ENCODE measurements at regions not wholly inside any gene's neighbourhood (a gene's known extent, or its start where the extent isn't known, plus 50 kb on each side); places are given as distances from the start of the nearest gene placed in this dataset.
"Not testable (repeated sequence)": the region's sequence is repeated elsewhere in the genome, so short reads cannot be mapped to it uniquely, and the experiment has no call there.

- not testable (repeated sequence) for DNase-seq (ENCODE audit: low spot score)
Observed at GRCh38 chr21:9836547-9836946, 684.8 kb upstream of the TPTE start.

GRCh38 chr21:9837001-9837400 lies 684.4 kb upstream of the TPTE start:
- not testable (repeated sequence) for DNase-seq (ENCODE audit: low spot score)

GRCh38 chr21:9837526-9837925 lies 683.9 kb upstream of the TPTE start:
- DNase-seq (ENCODE audit: low spot score): not testable (repeated sequence)

- no peak for DNase-seq (ENCODE audit: low spot score)
Observed at GRCh38 chr21:9837946-9838737, 683.2 kb upstream of the TPTE start.

- no peak for DNase-seq (ENCODE audit: low spot score)
Observed at GRCh38 chr21:9838738-9839642, 682.4 kb upstream of the TPTE start.

- DNase-seq (ENCODE audit: low spot score): not testable (repeated sequence)
Observed at GRCh38 chr21:9844106-9844505, 677.3 kb upstream of the TPTE start.

- not testable (repeated sequence) for DNase-seq (ENCODE audit: low spot score)
Observed at GRCh38 chr21:9847511-9847910, 673.9 kb upstream of the TPTE start.

- not testable (repeated sequence) for DNase-seq (ENCODE audit: low spot score)
Observed at GRCh38 chr21:9851166-9851565, 670.2 kb upstream of the TPTE start.

- not testable (repeated sequence) for DNase-seq (ENCODE audit: low spot score)
Observed at GRCh38 chr21:9851695-9852094, 669.7 kb upstream of the TPTE start.

- not testable (repeated sequence) for DNase-seq (ENCODE audit: low spot score)
Observed at GRCh38 chr21:9857563-9857962, 663.8 kb upstream of the TPTE start.

- not testable (repeated sequence) for DNase-seq (ENCODE audit: low spot score)
Observed at GRCh38 chr21:9859865-9860264, 661.5 kb upstream of the TPTE start.

GRCh38 chr21:9862456-9862855 lies 658.9 kb upstream of the TPTE start:
- DNase-seq (ENCODE audit: low spot score): not testable (repeated sequence)

GRCh38 chr21:9867815-9868214 lies 653.6 kb upstream of the TPTE start:
- not testable (repeated sequence) for DNase-seq (ENCODE audit: low spot score)

- DNase-seq (ENCODE audit: low spot score): not testable (repeated sequence)
Observed at GRCh38 chr21:9873096-9873495, 648.3 kb upstream of the TPTE start.

- DNase-seq (ENCODE audit: low spot score): not testable (repeated sequence)
Observed at GRCh38 chr21:9874136-9874535, 647.2 kb upstream of the TPTE start.

GRCh38 chr21:9881430-9881829 lies 640.0 kb upstream of the TPTE start:
- DNase-seq (ENCODE audit: low spot score): not testable (repeated sequence)

- not testable (repeated sequence) for DNase-seq (ENCODE audit: low spot score)
Observed at GRCh38 chr21:9883047-9883446, 638.3 kb upstream of the TPTE start.

- DNase-seq (ENCODE audit: low spot score): not testable (repeated sequence)
Observed at GRCh38 chr21:9883571-9884282, 637.7 kb upstream of the TPTE start.

- not testable (repeated sequence) for DNase-seq (ENCODE audit: low spot score)
Observed at GRCh38 chr21:9888500-9888899, 632.9 kb upstream of the TPTE start.

- DNase-seq (ENCODE audit: low spot score): not testable (repeated sequence)
Observed at GRCh38 chr21:9903579-9903978, 617.8 kb upstream of the TPTE start.

- not testable (repeated sequence) for DNase-seq (ENCODE audit: low spot score)
Observed at GRCh38 chr21:9914135-9914534, 607.2 kb upstream of the TPTE start.

- DNase-seq (ENCODE audit: low spot score): not testable (repeated sequence)
Observed at GRCh38 chr21:9919446-9919845, 601.9 kb upstream of the TPTE start.
